HG02870 (cell line): ENCODE measurements at regions not wholly inside any gene's neighbourhood (a gene's known extent, or its start where the extent isn't known, plus 50 kb on each side); places are given as distances from the start of the nearest gene placed in this dataset.
"Not testable (repeated sequence)": the region's sequence is repeated elsewhere in the genome, so short reads cannot be mapped to it uniquely, and the experiment has no call there.

Experiments used
- ATAC-seq: cut with Tn5 transposase; IDR thresholded peaks from one replicate; pipeline ENCODE4 v1.9.1; 2021; ENCODE audit warnings: mild to moderate bottlenecking, moderate library complexity; ENCODE audit not compliant: unreplicated experiment

GRCh38 chr11:24217319-24217718 lies 279.5 kb upstream of the LUZP2 start:
- not testable (repeated sequence) for ATAC-seq

- no peak for ATAC-seq
These were observed 271.4 kb upstream of the LUZP2 start for GRCh38 chr11:24225501-24225900.

- ATAC-seq = no peak
These were observed 270.2 kb upstream of the LUZP2 start for GRCh38 chr11:24226606-24227005.

DNA sequence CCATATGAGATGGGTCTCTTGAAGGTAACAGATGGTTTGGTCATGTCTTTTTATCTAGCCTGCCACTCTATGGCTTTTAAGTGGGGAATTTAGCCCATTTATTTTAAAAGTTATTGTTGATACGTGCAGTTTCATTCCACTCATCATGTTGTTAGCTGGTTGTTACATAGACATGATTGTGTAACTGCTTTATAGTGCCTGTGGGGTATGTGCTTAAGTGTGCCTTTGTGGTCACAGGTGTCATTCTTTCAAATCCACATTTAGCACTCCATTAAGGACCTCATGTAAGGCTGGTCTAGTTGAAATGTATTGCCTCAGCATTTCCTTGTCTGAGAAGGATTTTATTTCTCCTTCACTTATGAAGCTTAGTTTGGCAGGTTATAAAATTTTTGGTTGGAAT lies 263.8 kb upstream of the LUZP2 start:
- no peak for ATAC-seq

DNA sequence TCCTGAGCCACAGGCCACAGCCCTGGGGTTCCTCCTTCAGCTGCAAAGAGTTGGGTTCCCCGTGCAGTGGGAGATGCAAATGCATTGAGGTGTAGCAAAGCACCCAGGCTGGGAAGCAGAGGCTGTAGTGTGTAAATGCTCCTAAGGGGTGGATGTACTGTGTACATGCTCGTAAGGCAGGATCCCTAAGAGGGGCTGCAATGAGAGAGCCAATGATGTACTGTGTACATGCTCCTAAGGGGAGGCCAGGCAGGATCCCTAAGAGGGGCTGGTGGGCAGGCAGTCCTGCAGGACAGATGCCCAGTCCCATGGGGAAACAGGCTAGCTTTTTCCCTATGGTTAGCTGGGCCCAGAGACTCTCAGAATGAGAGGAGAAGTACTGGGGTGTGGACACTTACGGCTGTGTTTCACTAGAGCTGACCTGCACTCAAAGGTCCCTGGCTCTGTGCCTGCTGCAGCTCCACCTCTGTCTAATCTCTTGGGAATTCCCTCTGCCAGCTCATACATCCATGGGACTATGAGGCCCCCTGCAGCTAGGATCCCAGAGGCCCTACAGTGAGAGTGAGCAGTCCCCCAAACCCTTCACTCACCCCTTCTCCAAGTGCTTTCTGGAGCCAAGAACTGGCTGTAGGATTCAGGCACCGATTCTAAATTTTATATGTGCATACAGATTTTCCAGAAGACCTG lies 261.9 kb upstream of the LUZP2 start:
- ATAC-seq = no peak

DNA sequence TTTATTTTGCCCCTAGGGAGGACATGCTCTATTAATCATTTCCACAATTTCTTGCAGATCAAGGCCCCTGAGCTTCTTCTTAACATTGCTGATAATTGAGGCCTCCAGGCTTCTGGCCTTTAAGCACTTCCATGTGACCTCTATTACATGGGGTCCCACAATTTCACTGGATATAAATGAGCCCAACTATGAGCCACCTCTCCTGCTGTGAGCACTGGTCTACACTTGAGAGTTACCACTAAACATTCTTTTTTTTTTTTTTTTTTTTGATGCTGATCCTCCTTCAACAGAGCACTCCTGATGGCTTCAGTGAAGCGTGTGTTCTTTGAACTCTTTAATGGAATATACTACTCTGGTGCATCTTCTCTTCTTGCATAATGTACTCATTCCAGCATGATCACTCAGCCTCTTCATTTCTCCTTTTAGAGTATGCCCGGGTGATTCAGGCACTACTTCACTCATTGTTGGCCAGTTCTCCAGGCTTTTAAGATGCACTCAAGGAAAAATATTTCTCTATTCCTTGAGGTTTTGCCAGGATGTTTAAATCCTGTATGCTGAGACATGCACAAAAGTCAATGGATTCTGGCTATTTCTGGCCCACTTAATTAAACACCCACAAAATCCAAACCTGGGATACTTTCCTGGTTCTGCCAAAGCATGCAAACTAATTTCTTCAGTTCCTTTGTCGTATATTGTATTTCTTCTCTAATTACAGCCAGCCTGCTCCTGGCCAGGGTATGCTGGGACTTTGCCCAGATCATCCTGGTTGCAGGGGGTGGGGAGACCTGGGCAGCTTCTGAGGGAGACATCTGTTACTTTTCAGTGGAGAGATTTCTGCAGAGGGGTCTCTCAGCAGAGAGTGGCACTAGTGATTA lies 257.8 kb upstream of the LUZP2 start:
- no peak for ATAC-seq

- no peak for ATAC-seq
These were observed 256.9 kb upstream of the LUZP2 start for GRCh38 chr11:24239930-24240329.

- ATAC-seq = no peak
These were observed 256.2 kb upstream of the LUZP2 start for GRCh38 chr11:24240496-24241175.

DNA sequence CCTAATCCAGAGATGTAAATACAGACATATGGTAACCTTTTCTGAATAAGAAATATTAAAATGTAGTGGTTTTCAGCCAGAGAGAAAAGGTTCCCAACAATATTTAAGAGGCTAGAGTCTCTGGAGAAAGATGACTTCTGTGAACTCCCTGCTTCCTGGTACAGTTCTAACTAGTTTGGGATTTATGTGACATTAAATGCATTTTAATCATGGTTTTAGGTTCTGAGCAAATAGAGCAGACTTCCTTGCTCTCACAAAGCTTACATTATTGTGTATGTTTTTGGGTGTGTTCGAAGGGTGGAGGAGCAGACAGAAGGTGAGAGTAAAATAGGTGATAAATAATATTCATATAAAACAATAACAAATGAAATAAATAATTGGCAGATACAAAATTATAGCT lies 250.1 kb upstream of the LUZP2 start:
- no peak for ATAC-seq

DNA sequence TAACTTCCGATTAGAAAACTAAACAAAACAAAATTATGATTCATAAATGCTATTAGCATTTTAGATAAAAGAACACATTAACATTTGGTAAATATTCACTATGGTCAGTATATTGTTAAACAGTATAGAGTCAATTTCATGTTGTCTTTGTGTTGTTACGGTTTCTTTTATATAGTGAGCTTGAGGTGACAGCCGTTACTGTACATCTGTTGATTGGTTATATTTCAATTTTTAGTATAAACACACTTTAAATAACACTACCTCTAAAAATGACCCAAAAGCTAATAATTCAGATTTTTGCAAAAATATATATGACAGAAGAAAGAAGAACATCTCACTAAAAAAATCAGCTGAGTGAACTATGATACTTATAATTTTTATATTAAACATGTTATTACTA lies 249.0 kb upstream of the LUZP2 start:
- no peak for ATAC-seq

DNA sequence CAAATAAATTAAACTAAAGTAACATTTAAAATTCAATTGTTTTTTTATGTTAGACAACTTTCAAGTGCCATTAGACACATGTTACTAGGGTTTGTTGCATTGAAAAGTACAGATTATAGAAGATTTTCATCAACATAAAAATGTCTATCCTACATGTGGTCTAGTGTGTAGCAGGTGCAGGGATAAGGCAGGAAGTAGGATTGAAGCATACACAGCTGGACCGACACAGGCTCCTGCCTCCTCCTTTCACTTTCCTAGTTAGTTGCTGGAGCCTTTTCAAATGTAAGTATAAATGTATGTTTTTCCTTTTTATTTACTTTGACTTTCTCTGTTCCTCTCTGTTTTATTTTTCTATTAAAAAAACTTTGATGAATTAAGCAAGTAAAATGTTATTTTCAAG lies 246.9 kb upstream of the LUZP2 start:
- ATAC-seq = no peak

DNA sequence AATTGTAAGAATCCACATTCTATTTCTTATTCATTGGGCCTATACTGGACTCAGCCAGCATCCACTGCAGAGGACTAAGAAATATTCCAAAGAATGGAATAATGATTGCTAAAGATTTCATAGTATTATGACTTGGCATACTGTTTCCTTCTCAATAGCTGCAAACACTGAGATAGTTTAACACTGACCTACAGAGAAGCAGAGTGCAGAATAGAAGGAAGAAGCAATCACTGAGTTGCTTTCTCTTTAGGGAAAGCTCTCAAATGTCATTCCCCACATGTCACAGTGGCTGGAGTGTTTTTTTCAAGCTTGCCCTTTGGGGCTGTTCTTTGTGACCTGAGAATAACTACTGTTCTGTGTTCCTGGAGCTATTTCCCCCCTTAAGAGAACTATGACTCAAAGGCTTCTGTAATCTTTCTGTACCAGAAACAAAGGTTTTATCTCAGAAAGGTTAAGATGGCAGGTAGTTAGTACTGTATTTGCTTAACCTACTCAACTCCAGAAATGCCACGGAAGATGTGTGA lies 243.6 kb upstream of the LUZP2 start:
- ATAC-seq = no peak

DNA sequence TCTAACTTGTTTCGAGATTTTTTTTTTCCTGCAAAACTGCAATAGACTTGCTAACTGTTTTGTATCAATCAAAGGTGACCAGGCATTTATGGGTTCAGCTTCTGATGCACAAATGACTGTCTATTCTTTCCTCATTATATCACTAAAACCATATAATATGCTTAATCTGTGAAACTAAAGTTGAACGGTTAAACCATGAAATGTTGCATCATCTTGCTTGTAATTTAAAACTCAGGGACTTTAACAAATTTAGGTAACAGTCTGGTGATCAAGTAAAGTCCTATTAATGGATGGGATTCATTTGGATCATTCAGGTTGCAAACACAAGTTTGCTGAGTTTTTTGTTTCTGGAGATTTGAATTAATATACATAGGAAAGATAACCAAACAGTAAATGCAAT lies 232.0 kb upstream of the LUZP2 start:
- no peak for ATAC-seq

DNA sequence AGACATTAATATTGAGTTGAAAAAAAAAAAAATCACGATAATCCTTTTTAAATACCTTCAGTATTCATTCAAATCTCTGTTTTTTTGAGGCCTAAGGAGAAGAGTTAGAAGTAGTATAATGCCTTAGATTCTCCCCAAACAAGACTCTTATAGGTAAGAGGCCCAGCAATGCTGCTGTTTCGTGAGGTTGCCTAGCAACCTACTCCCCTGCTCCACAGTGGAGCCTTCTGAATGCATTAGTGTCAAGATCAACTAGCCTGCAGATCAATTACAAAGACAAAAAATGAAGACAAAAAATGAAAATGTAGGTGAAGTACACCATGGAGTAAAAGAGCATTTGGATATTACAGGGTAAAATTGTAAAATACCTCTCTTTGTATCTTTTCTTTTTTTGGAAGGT lies 229.8 kb upstream of the LUZP2 start:
- no peak for ATAC-seq

DNA sequence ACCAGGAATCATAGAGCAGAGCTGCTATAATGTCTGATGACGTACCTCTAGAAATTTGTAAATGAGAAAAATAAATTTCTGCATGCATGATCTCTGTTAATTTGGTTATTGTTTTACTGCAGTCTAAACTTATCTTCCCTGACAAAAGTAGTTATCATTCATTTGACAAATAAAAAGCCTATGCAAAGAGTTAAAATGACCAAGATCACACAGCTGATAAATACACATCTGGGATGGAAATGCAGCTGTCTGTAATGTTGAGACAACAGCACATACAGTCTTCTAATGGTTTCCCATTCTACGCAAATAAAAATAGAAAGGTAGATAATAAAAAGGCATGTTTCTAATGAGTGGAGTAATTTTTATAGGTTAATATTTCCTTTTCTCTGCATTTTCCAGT lies 225.1 kb upstream of the LUZP2 start:
- ATAC-seq = no peak

DNA sequence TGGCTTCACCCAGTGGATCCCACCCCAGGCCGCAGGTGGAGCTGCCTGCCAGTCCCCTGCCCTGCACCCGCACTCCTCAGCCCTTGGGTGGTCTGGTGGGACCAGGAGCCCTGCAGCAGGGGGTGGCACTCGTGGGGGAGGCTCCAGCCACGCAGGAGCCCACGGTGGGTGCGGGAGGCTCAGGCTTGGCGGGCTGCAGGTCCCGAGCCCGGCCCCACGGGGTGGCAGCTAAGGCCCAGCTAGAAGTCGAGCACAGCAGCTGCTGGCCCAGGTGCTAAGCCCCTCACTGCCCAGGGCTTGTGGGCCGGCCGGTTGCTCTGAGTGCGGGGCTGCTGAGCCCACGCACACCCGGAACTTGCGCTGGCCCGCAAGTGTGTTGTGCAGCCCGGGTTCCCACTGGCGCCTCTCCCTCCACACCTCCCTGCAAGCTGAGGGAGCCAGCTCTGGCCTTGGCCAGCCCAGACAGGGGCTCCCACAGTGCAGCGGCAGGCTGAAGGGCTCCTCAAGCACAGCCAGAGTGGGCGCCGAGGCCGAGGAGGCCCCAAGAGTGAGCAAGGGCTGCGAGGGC lies 222.6 kb upstream of the LUZP2 start:
- not testable (repeated sequence) for ATAC-seq

- ATAC-seq = no peak
These were observed 210.6 kb upstream of the LUZP2 start for GRCh38 chr11:24286238-24286637.

DNA sequence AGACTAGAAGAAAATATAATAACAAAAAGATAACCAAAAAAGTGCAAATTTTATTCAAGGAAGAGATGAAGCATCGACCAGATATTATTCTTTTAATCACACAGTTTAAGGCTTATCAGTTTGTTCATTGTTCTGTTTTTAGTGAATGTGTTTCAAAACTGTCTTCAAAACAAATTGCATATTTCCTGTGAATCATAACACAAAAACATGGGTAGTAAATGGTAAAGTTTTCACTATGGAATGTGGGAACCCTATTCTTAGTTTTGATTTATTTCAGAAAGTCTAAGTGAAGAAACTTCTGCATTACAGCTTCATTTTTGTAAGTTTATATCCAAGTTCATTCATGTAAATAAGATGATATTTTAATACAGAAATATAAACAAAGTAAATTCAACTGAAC lies 207.6 kb upstream of the LUZP2 start:
- ATAC-seq = no peak

GRCh38 chr11:24293964-24294363 lies 202.9 kb upstream of the LUZP2 start:
- no peak for ATAC-seq

GRCh38 chr11:24295360-24295759 lies 201.5 kb upstream of the LUZP2 start:
- no peak for ATAC-seq

- ATAC-seq = no peak
These were observed 199.4 kb upstream of the LUZP2 start for GRCh38 chr11:24297461-24297860.
